ENCODE measurements at regions not wholly inside any gene's neighbourhood (a gene's known extent, or its start where the extent isn't known, plus 50 kb on each side); places are given as distances from the start of the nearest gene placed in this dataset.

GRCh38 chr5:152297866-152298265 lies 107.2 kb downstream of the NMUR2 start:
- Histone ChIP-seq H2AFZ (ENCODE audit: low read depth, low read length) (no peak overlapping the region), H3K4me3 (ENCODE audit: low read length) (no peak overlapping the region), H3K9me3 (ENCODE audit: low read length) (no peaks in the 10 kb centered on the region), H3K36me3 (ENCODE audit: insufficient read depth, low read length) (no peaks in the 10 kb centered on the region), H3K27me3 (ENCODE audit: insufficient read depth, low read length) (no peaks in the 10 kb centered on the region), H3K4me1 (ENCODE audit: insufficient read depth, low read length) (no peaks in the 10 kb centered on the region)

- H3K4me1 ChIP-seq (ENCODE audit: insufficient read depth, low read length): no peaks in the 10 kb centered on the region
Observed at GRCh38 chr5:152293189-152293588, 111.9 kb downstream of the NMUR2 start.

DNA sequence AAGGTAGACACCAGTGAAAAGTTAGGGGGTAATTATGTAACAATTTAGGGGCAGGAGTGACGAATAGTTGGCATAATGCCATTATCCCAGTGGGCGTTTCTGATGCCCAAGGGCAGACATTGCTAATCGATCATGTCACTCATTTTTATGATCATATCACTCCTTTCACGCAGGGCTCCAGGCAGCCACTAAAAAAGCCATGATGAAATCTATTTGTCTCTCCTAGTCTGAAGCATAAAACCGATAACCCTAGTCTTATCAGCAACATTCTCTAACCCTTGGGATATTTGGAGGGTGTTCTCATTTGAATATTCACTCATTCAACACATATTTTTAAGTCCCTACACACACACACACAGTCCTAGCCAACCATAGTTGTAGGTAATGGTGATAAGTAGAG lies 114.9 kb downstream of the NMUR2 start:
- Histone ChIP-seq H3K9me3 (ENCODE audit: low read length) (no peaks in the 10 kb centered on the region), H3K27me3 (ENCODE audit: insufficient read depth, low read length) (no peaks in the 10 kb centered on the region), H3K36me3 (ENCODE audit: insufficient read depth, low read length) (no peaks in the 10 kb centered on the region), H3K4me3 (ENCODE audit: low read length) (no peak overlapping the region), H2AFZ (ENCODE audit: low read depth, low read length) (no peak overlapping the region), H3K4me1 (ENCODE audit: insufficient read depth, low read length) (no peaks in the 10 kb centered on the region)

More at GRCh38 chr5:152293189-152293588, 111.9 kb downstream of the NMUR2 start:
- Histone ChIP-seq H3K4me3 (ENCODE audit: low read length) (no peak overlapping the region), H2AFZ (ENCODE audit: low read depth, low read length) (no peak overlapping the region), H3K36me3 (ENCODE audit: insufficient read depth, low read length) (no peaks in the 10 kb centered on the region), H3K9me3 (ENCODE audit: low read length) (no peaks in the 10 kb centered on the region), H3K27me3 (ENCODE audit: insufficient read depth, low read length) (no peaks in the 10 kb centered on the region)

- no peak overlapping the region for H2AFZ ChIP-seq (ENCODE audit: low read depth, low read length)
- H3K4me1 ChIP-seq (ENCODE audit: insufficient read depth, low read length): no peaks in the 10 kb centered on the region
- no peak overlapping the region for H3K4me3 ChIP-seq (ENCODE audit: low read length)
- no peaks in the 10 kb centered on the region for H3K9me3 ChIP-seq (ENCODE audit: low read length)
- no peaks in the 10 kb centered on the region for H3K36me3 ChIP-seq (ENCODE audit: insufficient read depth, low read length)
- no peaks in the 10 kb centered on the region for H3K27me3 ChIP-seq (ENCODE audit: insufficient read depth, low read length)
Observed at GRCh38 chr5:152288917-152289595, 116.0 kb downstream of the NMUR2 start.

DNA sequence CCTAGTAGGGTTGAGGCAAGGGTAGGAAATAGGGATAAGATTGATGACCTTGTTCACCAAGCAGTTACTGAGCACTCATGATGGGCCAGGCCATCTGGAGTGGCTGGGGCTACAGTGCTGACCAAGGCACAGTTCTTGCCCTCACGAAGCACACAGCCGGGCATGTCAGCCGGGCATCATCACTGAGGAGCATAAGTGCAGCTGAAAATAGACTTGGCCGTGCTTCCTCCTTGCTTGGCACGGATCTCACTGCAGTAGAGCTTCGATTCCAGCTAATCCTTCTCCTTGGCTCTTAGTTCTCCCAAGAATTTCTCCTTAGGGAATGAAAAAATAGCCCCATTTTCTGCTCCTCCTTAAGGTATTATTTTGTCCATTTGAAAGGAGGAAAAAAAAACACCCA lies 116.6 kb downstream of the NMUR2 start:
- no peaks in the 10 kb centered on the region for H3K36me3 ChIP-seq (ENCODE audit: insufficient read depth, low read length)
- no peaks in the 10 kb centered on the region for H3K27me3 ChIP-seq (ENCODE audit: insufficient read depth, low read length)
- no peak overlapping the region for H3K4me3 ChIP-seq (ENCODE audit: low read length)
- H3K4me1 ChIP-seq (ENCODE audit: insufficient read depth, low read length): no peaks in the 10 kb centered on the region
- H3K9me3 ChIP-seq (ENCODE audit: low read length): no peaks in the 10 kb centered on the region
- no peak overlapping the region for H2AFZ ChIP-seq (ENCODE audit: low read depth, low read length)

DNA sequence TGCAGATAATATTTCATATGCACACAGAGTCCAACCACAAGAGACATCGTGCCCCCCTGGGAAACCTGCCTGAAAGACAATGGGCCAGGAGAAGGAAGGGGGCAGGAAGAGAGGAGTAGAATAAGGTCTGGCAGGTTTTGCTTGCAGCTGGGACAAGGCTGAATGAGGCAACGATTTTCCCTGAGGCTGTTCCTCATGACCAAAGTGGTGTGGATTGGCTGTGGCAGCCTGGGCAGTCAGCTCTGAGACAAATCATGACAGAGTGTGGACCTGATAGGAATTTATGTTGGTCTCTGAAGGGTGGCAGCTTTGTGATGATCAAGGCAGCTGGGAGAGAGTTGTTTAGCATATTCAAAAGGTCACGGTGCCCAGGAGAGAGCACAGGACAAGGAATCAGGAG lies 119.3 kb downstream of the NMUR2 start:
- Histone ChIP-seq H3K36me3 (ENCODE audit: insufficient read depth, low read length) (no peaks in the 10 kb centered on the region), H3K9me3 (ENCODE audit: low read length) (no peaks in the 10 kb centered on the region), H3K4me1 (ENCODE audit: insufficient read depth, low read length) (no peaks in the 10 kb centered on the region), H2AFZ (ENCODE audit: low read depth, low read length) (no peak overlapping the region), H3K27me3 (ENCODE audit: insufficient read depth, low read length) (no peaks in the 10 kb centered on the region), H3K4me3 (ENCODE audit: low read length) (no peak overlapping the region)

GRCh38 chr5:152282331-152282730 lies 122.7 kb downstream of the NMUR2 start:
- H2AFZ ChIP-seq (ENCODE audit: low read depth, low read length): no peak overlapping the region
- H3K4me3 ChIP-seq (ENCODE audit: low read length): no peak overlapping the region
- H3K36me3 ChIP-seq (ENCODE audit: insufficient read depth, low read length): no peaks in the 10 kb centered on the region
- H3K27me3 ChIP-seq (ENCODE audit: insufficient read depth, low read length): no peaks in the 10 kb centered on the region
- H3K4me1 ChIP-seq (ENCODE audit: insufficient read depth, low read length): no peaks in the 10 kb centered on the region
- H3K9me3 ChIP-seq (ENCODE audit: low read length): no peaks in the 10 kb centered on the region

- Histone ChIP-seq H3K4me1 (ENCODE audit: insufficient read depth, low read length) (no peaks in the 10 kb centered on the region), H3K27me3 (ENCODE audit: insufficient read depth, low read length) (no peaks in the 10 kb centered on the region), H3K9me3 (ENCODE audit: low read length) (no peaks in the 10 kb centered on the region), H3K36me3 (ENCODE audit: insufficient read depth, low read length) (no peaks in the 10 kb centered on the region), H2AFZ (ENCODE audit: low read depth, low read length) (no peak overlapping the region), H3K4me3 (ENCODE audit: low read length) (no peak overlapping the region)
Observed at GRCh38 chr5:152277936-152278335, 127.1 kb downstream of the NMUR2 start.

DNA sequence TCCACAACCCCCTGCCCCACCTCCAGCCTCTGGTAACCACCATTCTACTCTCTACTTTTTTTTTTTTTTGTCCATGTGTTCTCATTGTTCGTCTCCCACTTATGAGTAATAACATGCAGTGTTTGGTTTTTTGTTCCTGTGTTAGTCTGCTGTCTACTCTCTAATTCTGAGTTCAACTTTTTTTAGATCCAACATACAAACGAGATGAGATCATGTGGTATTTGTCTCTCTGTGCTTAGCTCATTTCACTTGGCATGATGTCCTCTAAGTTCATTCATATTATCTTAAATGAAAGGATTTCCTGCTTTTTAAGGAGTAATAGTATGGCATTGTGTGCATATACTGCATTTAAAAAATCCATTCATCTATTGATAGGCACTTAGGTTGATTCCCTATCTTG lies 130.9 kb downstream of the NMUR2 start:
- Histone ChIP-seq H3K9me3 (ENCODE audit: low read length) (no peaks in the 10 kb centered on the region), H3K27me3 (ENCODE audit: insufficient read depth, low read length) (no peaks in the 10 kb centered on the region), H3K4me1 (ENCODE audit: insufficient read depth, low read length) (no peaks in the 10 kb centered on the region), H3K36me3 (ENCODE audit: insufficient read depth, low read length) (no peaks in the 10 kb centered on the region), H3K4me3 (ENCODE audit: low read length) (no peak overlapping the region), H2AFZ (ENCODE audit: low read depth, low read length) (no peak overlapping the region)

DNA sequence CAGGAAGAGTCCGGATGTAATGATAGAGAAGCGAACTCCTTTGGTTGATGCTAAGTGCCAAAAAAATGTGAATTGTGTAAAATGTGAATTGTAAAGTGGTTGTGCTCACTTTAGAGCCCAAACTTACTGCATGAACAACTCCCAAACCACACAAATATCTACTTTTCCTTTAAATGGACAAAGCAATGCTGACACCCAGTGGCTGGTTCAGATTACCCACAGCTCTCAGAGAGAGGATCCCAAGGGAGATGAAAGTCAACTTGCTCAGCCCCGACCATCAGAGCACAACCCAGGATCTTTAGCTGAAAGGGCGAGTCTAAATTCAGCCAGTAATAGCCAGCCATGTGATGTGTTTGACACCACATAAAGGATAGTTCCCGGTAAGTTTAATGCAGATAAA lies 133.7 kb downstream of the NMUR2 start:
- H3K9me3 ChIP-seq (ENCODE audit: low read length): no peaks in the 10 kb centered on the region
- no peaks in the 10 kb centered on the region for H3K4me1 ChIP-seq (ENCODE audit: insufficient read depth, low read length)
- no peaks in the 10 kb centered on the region for H3K27me3 ChIP-seq (ENCODE audit: insufficient read depth, low read length)
- no peaks in the 10 kb centered on the region for H3K36me3 ChIP-seq (ENCODE audit: insufficient read depth, low read length)
- no peak overlapping the region for H2AFZ ChIP-seq (ENCODE audit: low read depth, low read length)
- no peak overlapping the region for H3K4me3 ChIP-seq (ENCODE audit: low read length)

- Histone ChIP-seq H3K9me3 (ENCODE audit: low read length) (no peaks in the 10 kb centered on the region), H3K36me3 (ENCODE audit: insufficient read depth, low read length) (no peaks in the 10 kb centered on the region), H2AFZ (ENCODE audit: low read depth, low read length) (no peak overlapping the region), H3K4me1 (ENCODE audit: insufficient read depth, low read length) (no peaks in the 10 kb centered on the region), H3K4me3 (ENCODE audit: low read length) (no peak overlapping the region), H3K27me3 (ENCODE audit: insufficient read depth, low read length) (no peaks in the 10 kb centered on the region)
Observed at GRCh38 chr5:152270096-152270495, 135.0 kb downstream of the NMUR2 start.

DNA sequence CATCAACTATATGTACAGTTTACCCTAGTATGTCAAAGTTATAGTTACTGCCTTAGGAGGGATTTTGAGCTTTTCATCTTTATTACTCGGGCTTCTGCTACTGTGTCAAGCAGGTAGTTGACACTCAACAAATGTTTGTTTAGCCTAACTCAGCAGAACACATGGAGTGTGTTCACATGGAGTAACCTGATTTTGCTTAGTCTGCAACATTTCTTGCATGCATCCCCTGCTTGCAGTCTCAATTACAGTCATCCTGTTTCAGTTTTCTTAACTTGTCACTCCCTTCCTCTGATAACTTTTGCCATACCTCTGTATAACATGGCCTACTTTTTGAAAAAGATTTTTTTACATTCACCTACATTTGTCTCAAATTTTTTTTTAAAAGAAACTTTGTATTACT lies 135.5 kb downstream of the NMUR2 start:
- no peak overlapping the region for H3K4me3 ChIP-seq (ENCODE audit: low read length)
- H3K4me1 ChIP-seq (ENCODE audit: insufficient read depth, low read length): no peaks in the 10 kb centered on the region
- H3K27me3 ChIP-seq (ENCODE audit: insufficient read depth, low read length): no peaks in the 10 kb centered on the region
- no peaks in the 10 kb centered on the region for H3K9me3 ChIP-seq (ENCODE audit: low read length)
- H3K36me3 ChIP-seq (ENCODE audit: insufficient read depth, low read length): no peaks in the 10 kb centered on the region
- no peak overlapping the region for H2AFZ ChIP-seq (ENCODE audit: low read depth, low read length)

GRCh38 chr5:152264645-152265254 lies 140.3 kb downstream of the NMUR2 start:
- Histone ChIP-seq H2AFZ (ENCODE audit: low read depth, low read length) (no peak overlapping the region), H3K9me3 (ENCODE audit: low read length) (no peaks in the 10 kb centered on the region), H3K27me3 (ENCODE audit: insufficient read depth, low read length) (no peaks in the 10 kb centered on the region), H3K4me3 (ENCODE audit: low read length) (no peak overlapping the region), H3K4me1 (ENCODE audit: insufficient read depth, low read length) (no peaks in the 10 kb centered on the region), H3K36me3 (ENCODE audit: insufficient read depth, low read length) (no peaks in the 10 kb centered on the region)

DNA sequence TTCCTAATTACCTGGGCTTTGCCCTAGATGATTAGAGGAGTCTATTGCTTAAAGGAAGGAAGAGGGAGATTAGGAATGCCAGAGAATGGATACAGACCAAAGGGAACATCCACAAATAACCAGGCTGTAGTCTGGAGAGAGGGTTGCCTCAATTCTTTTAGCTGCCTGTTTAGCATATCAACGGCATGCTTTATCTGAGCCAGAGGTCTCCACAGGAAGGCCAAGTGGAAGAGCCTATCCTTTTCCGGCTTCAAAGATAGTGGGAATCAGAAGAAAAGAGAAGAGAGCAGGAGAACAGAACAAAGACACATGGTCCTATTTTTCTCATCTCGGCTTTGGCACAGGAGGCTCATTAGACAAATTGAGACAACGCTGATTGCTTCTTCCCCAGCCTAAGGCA lies 142.4 kb downstream of the NMUR2 start:
- Histone ChIP-seq H3K27me3 (ENCODE audit: insufficient read depth, low read length) (no peaks in the 10 kb centered on the region), H3K36me3 (ENCODE audit: insufficient read depth, low read length) (no peaks in the 10 kb centered on the region)

More for the DNA sequence above, 142.4 kb downstream of the NMUR2 start:
- Histone ChIP-seq H3K9me3 (ENCODE audit: low read length) (no peaks in the 10 kb centered on the region), H3K4me3 (ENCODE audit: low read length) (no peak overlapping the region), H3K4me1 (ENCODE audit: insufficient read depth, low read length) (no peaks in the 10 kb centered on the region), H2AFZ (ENCODE audit: low read depth, low read length) (no peak overlapping the region)
